DOHH2 (cell line): ENCODE measurements at regions not wholly inside any gene's neighbourhood (a gene's known extent, or its start where the extent isn't known, plus 50 kb on each side); places are given as distances from the start of the nearest gene placed in this dataset.

Experiments
- H3F3A ChIP-seq: fragments of 200-600 bp; sonication (generic), shearing (Covaris generic); 2 replicates; pipeline ENCODE4 v1.6.0; 2016; ENCODE audit warnings: antibody characterized with exemption, mild to moderate bottlenecking; ENCODE audit not compliant: control insufficient read depth, insufficient read depth
- H3K27ac ChIP-seq: fragments of 200-600 bp; sonication (generic); 2 replicates; pipeline ENCODE4 v1.5.1; 2014; ENCODE audit warnings: low read depth, mild to moderate bottlenecking, low read length, moderate library complexity
- H3K27me3 ChIP-seq: fragments of 200-600 bp; sonication (generic); 2 replicates; pipeline ENCODE4 v1.6.1; 2014; ENCODE audit warnings: mild to moderate bottlenecking, low read length, mixed read lengths; ENCODE audit not compliant: control insufficient read depth
- H3K36me3 ChIP-seq: fragments of 200-600 bp; sonication (generic); 2 replicates; pipeline ENCODE4 v1.6.1; 2014; ENCODE audit warnings: mild to moderate bottlenecking, low read length, moderate library complexity, mixed read lengths; ENCODE audit not compliant: control insufficient read depth
- H3K4me1 ChIP-seq: fragments of 200-600 bp; sonication (generic); 2 replicates; pipeline ENCODE4 v1.6.1; 2014; ENCODE audit warnings: mild to moderate bottlenecking, low read length, mixed read lengths; ENCODE audit not compliant: control insufficient read depth
- H3K4me2 ChIP-seq: fragments of 200-600 bp; sonication (generic); 2 replicates; pipeline ENCODE4 v1.6.0; 2014; ENCODE audit warnings: mild to moderate bottlenecking, low read length, moderate library complexity
- H3K4me3 ChIP-seq: fragments of 200-600 bp; sonication (generic); 2 replicates; pipeline ENCODE4 v1.5.1; 2014; ENCODE audit warnings: mild to moderate bottlenecking, low read length, mixed read lengths
- H3K79me2 ChIP-seq: fragments of 200-600 bp; sonication (generic); 2 replicates; pipeline ENCODE4 v1.6.1; 2014; ENCODE audit warnings: mild to moderate bottlenecking, low read length, mixed read lengths; ENCODE audit not compliant: control insufficient read depth
- H3K9me2 ChIP-seq: fragments of 200-600 bp; sonication (generic); replicated peaks from 2 replicates; pipeline ENCODE4 v1.6.1; 2014; ENCODE audit warnings: mild to moderate bottlenecking, low read length, mixed read lengths; ENCODE audit not compliant: control insufficient read depth
- H3K9me3 ChIP-seq: fragments of 200-600 bp; sonication (generic); 2 replicates; pipeline ENCODE4 v1.6.1; 2014; ENCODE audit warnings: antibody characterized with exemption, low read length, mixed read lengths; ENCODE audit not compliant: control insufficient read depth, insufficient read depth
- H4K20me1 ChIP-seq: fragments of 200-600 bp; sonication (generic); 2 replicates; pipeline ENCODE4 v1.6.0; 2014; ENCODE audit warnings: low read depth, mild to moderate bottlenecking, antibody characterized with exemption, low read length, moderate library complexity; ENCODE audit not compliant: control insufficient read depth, insufficient read depth
- CTCF ChIP-seq: fragments of 200-600 bp; sonication (generic); IDR thresholded peaks from one replicate; pipeline ENCODE4 v1.5.1; 2014; ENCODE audit warnings: antibody characterized with exemption, mild to moderate bottlenecking, low read depth, low read length; ENCODE audit not compliant: poor library complexity, severe bottlenecking
- EZH2phosphoT487 ChIP-seq: fragments of 200-600 bp; sonication (generic); IDR thresholded peaks from 2 replicates; pipeline ENCODE4 v1.6.1; 2017; ENCODE audit warnings: borderline replicate concordance, mild to moderate bottlenecking, antibody characterized with exemption, low read length, moderate library complexity, mixed read lengths

DNA sequence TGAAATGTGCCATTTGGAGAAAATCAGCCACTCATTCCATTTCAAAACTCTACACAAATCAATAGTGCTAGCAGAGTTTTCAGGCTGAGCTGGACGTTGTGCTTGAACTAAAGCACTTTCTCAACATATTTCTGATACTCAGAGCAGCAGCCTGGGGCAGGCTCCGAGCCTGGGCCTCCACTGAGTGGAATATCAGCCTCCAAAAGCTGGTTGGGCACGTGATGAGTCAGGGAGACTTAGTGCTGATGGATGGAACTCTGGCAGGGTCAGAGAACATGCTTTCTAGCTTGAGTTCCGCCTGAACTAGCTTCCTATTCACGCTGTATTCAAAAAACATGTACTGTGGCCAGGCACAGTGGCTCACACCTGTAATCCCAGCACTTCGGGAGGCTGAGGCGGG is 85.8 kb upstream of the PCDH8 start:
- Histone ChIP-seq H3K79me2 (no peaks in the 10 kb centered on the region), H3K27me3 (no peaks in the 10 kb centered on the region), H3K9me2 (no peaks in the 10 kb centered on the region), H3K9me3 (no peaks in the 10 kb centered on the region), H3K4me1 (no peaks in the 10 kb centered on the region), H3K36me3 (no peaks in the 10 kb centered on the region), H3K4me3 (no peak overlapping the region), H3K4me2 (no peak overlapping the region), H3K27ac (no peak overlapping the region), H3F3A (no peaks in the 10 kb centered on the region), H4K20me1 (no peaks in the 10 kb centered on the region)
- TF ChIP-seq CTCF (no peak), EZH2phosphoT487 (no peak)

DNA sequence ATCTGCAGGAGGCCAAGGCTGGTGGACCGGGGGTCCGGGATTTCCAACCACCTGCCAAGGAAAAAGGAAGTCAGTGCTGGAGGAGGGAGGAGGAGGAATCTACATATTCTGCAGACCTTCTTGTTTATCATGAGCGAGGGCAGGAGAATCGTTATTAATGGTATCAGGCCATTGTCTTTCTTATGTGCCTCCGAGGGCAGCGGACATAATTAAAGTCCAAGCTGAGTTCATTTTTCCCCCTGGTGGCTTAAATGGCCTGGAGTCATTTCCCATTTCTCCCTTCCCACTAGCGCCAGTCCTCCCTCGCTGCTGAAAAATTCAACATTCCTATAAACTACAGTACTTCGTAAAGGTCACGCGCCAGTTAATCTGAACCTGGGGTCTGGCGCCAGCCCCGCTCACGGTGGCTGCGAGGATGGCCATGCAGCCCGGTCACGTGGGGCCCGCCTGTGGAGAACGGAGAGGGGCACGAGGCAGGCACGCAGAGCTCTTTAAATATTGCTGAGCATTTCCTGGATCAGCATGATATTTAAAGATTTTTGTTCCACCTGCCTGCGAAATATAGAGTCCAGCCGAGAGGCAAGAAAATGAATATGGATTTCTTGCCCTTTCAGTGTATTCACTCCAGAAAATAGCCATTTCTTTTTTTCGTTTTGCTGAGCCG is 85.2 kb upstream of the PCDH8 start:
- Histone ChIP-seq H3K4me2 (no peak overlapping the region), H3K27me3 (no peaks in the 10 kb centered on the region), H3K4me1 (no peaks in the 10 kb centered on the region), H3K9me2 (no peaks in the 10 kb centered on the region), H3K4me3 (no peak overlapping the region), H3K9me3 (no peaks in the 10 kb centered on the region), H4K20me1 (no peaks in the 10 kb centered on the region), H3F3A (no peaks in the 10 kb centered on the region), H3K36me3 (no peaks in the 10 kb centered on the region), H3K79me2 (no peaks in the 10 kb centered on the region), H3K27ac (no peak overlapping the region)
- no peak for TF ChIP-seq CTCF
- TF ChIP-seq EZH2phosphoT487: no peak

DNA sequence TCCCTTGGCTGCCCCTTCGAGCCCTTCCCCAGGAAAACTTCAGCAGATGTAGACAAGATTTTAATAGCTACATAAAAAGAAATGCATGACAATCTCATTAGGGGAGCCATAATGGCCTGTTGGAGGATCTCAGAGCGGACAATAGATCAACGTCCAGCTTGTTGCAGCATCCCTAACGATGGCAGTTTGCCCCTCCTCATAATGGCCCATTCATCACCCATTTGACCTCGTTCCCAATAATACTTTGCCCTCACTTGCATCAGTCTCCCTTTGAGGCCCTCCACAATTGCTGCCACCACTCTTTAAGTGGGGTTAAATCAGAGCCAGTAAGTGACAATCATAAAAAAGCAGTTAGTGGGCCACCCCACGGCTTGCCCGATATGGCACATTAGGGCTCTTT is 84.7 kb upstream of the PCDH8 start:
- TF ChIP-seq CTCF (no peak), EZH2phosphoT487 (no peak)

More for the DNA sequence above, 84.7 kb upstream of the PCDH8 start:
- Histone ChIP-seq H3K27ac (no peak overlapping the region), H3K4me2 (no peak overlapping the region), H3F3A (no peaks in the 10 kb centered on the region), H3K4me1 (no peaks in the 10 kb centered on the region), H4K20me1 (no peaks in the 10 kb centered on the region), H3K79me2 (no peaks in the 10 kb centered on the region), H3K9me2 (no peaks in the 10 kb centered on the region), H3K36me3 (no peaks in the 10 kb centered on the region), H3K4me3 (no peak overlapping the region), H3K27me3 (no peaks in the 10 kb centered on the region), H3K9me3 (no peaks in the 10 kb centered on the region)
